PC-9 (cell line): ENCODE measurements at regions not wholly inside any gene's neighbourhood (a gene's known extent, or its start where the extent isn't known, plus 50 kb on each side); places are given as distances from the start of the nearest gene placed in this dataset.

Source experiments
- CTCF ChIP-seq: fragments of 200-600 bp; sonication (generic); conservative IDR thresholded peaks from 2 replicates; pipeline ENCODE4 v1.6.1; 2017; ENCODE audit warnings: mixed run types, antibody characterized with exemption, mild to moderate bottlenecking, moderate library complexity
- EZH2 ChIP-seq: fragments of 200-600 bp; sonication (generic); IDR thresholded peaks from 2 replicates; pipeline ENCODE4 v1.8.0; 2017; ENCODE audit warnings: antibody characterized with exemption, low read depth

GRCh38 chr14:29223947-29224346 lies 457.4 kb downstream of the FOXG1 start:
- TF ChIP-seq CTCF (no peak), EZH2 (no peak)
